ENCODE measurements at regions not wholly inside any gene's neighbourhood (a gene's known extent, or its start where the extent isn't known, plus 50 kb on each side); places are given as distances from the start of the nearest gene placed in this dataset.

DNA sequence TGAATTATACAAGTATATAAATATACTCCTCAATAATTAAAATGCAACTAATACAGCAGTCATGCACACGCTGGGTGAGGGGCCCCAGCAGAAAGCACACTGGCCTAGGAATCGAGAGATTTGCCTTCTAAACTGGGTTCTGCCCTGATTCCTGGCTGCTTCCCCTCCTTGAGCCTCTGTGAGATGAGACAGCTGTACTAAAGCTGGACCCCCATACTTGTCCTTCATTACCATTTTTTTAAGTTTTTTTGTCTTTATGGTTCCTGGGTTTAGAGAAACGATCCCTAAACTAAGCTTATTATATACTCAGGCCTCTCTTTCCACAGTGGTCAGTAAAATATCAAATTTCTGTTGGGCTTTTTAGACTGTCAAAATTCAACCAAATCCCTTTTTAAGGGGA is 195.1 kb upstream of the DYNLRB2 start:
- TF ChIP-seq CTCF (conservative IDR thresholded peaks at IDR 0.05) (no peak), EZH2 (IDR thresholded peaks at IDR 0.05; ENCODE audit: low read depth) (no peak)

All from PC-9 (cell line).